Stomach (tissue), 8 donors: ENCODE measurements at regions not wholly inside any gene's neighbourhood (a gene's known extent, or its start where the extent isn't known, plus 50 kb on each side); places are given as distances from the start of the nearest gene placed in this dataset.

Source experiments
- DNase-seq, 2 donors: peaks; one replicate each; pipeline versions ENCODE4 v3.0.0 to v3.0.0-alpha.2; 2013 to 2019
- H3K27ac ChIP-seq, 5 donors: fragments of 200-600 bp in 4 of 5; sonication (generic) in 4 of 5; one replicate each; pipeline ENCODE4 v1.5.1; 2013 to 2019; ENCODE audit warnings: mild to moderate bottlenecking in 1 of 5, moderate library complexity in 1 of 5
- H3K27me3 ChIP-seq, 3 donors: fragments of 200-600 bp; sonication (generic); one replicate each; pipeline ENCODE4 v1.5.1; 2017 to 2019; ENCODE audit warnings: mixed run types in 1 of 3
- H3K36me3 ChIP-seq, 4 donors: fragments of 200-600 bp; sonication (generic); 1 replicate in 3 of 4; 2 replicates in 1 of 4; pipeline ENCODE4 v1.5.1; 2016 to 2019
- H3K4me1 ChIP-seq, 4 donors: fragments of 200-600 bp; sonication (generic); one replicate each; pipeline ENCODE4 v1.5.1; 2016 to 2019
- H3K4me3 ChIP-seq, 4 donors: fragments of 200-600 bp; sonication (generic) in 3 of 4; one replicate each; pipeline ENCODE4 v1.5.1; 2016 to 2019; ENCODE audit warnings: mild to moderate bottlenecking in 1 of 4
- H3K9me3 ChIP-seq, 4 donors: fragments of 200-600 bp; sonication (generic); one replicate each; pipeline ENCODE4 v1.5.1; 2016 to 2019
- CTCF ChIP-seq, 7 experiments: fragments of 450-650 bp in 4 of 7; fragments of 200-600 bp in 3 of 7; sonication (generic) in 3 of 7; IDR thresholded peaks; one replicate each; pipeline ENCODE4 v1.5.1; 2016 to 2019; ENCODE audit warnings: antibody characterized with exemption in 7 of 7, control low read depth in 2 of 7, mild to moderate bottlenecking in 1 of 7
- EP300 ChIP-seq: sonication (generic); formaldehyde crosslinking; IDR thresholded peaks from one replicate; pipeline ENCODE4 v1.6.1; 2017; ENCODE audit warnings: antibody characterized with exemption
- POLR2A ChIP-seq, 4 donors: fragments of 450-650 bp; IDR thresholded peaks; one replicate each; pipeline ENCODE4 v1.6.1; 2016; ENCODE audit warnings: antibody characterized with exemption in 4 of 4, control low read depth in 2 of 4, mild to moderate bottlenecking in 1 of 4, moderate library complexity in 1 of 4
- POLR2AphosphoS5 ChIP-seq, 3 donors: sonication (generic); formaldehyde crosslinking; IDR thresholded peaks; one replicate each; pipeline ENCODE4 v1.6.1; 2016; ENCODE audit warnings: antibody characterized with exemption in 3 of 3
- WGBS, 5 donors: extraction: QIAGEN DNeasy Blood & Tissue Kit in 3 of 5; methylation state at CpG; one replicate each; pipeline versions ENCODE4 v1.1.5 to v1.1.7; 2013 to 2018; 5-methylcytosine and 5-hydroxymethylcytosine counted together
- intact Hi-C: fragments of 100-400 bp; cut with DNase I; formaldehyde crosslinking; loops from one replicate; pipeline ENCODE4 v1.15.1; 2023; ENCODE audit warnings: low total_unique reads
- donor health status: healthy with polysubstance abuse.
- donor health status: Bipolar disorder and iron deficiency.
- donor health status: healthy.

- Histone ChIP-seq H3K4me3 (no peak overlapping the region), H3K9me3 (no peaks in the 10 kb centered on the region), H3K4me1 (no peaks in the 10 kb centered on the region), H3K27ac (no peak overlapping the region), H3K27me3 (no peaks in the 10 kb centered on the region), H3K36me3 (no peaks in the 10 kb centered on the region)
- 25 to 40% (median 36%) methylated on average over 1 of the region's 1 CpG for WGBS, 5 donors
- no peak for TF ChIP-seq CTCF (IDR thresholded peaks at IDR 0.05)
- no peak for TF ChIP-seq POLR2A (IDR thresholded peaks at IDR 0.05)
- TF ChIP-seq EP300, result no peak
- no peak for TF ChIP-seq POLR2AphosphoS5 (IDR thresholded peaks at IDR 0.05)
- no peak for DNase-seq
- intact Hi-C loops, result no loop called here
These were observed 165.6 kb downstream of the SERPINI1 start for GRCh38 chr3:167901138-167901537.

GRCh38 chr3:167899093-167899492 lies 163.6 kb downstream of the SERPINI1 start:
- WGBS, 5 donors, result 35 to 54% (median 40%) methylated on average over 3 of the region's 3 CpGs
- intact Hi-C loops, result no loop called here

GRCh38 chr3:167898091-167898490 lies 162.6 kb downstream of the SERPINI1 start:
- intact Hi-C loops, result no loop called here
- Histone ChIP-seq H3K4me3 (no peak overlapping the region), H3K27me3 (no peaks in the 10 kb centered on the region), H3K9me3 (no peaks in the 10 kb centered on the region), H3K36me3 (no peaks in the 10 kb centered on the region), H3K4me1 (no peaks in the 10 kb centered on the region), H3K27ac (no peak overlapping the region)
- DNase-seq, result no peak
- TF ChIP-seq POLR2AphosphoS5 (IDR thresholded peaks at IDR 0.05) (no peak), POLR2A (IDR thresholded peaks at IDR 0.05) (no peak), EP300 (no peak), CTCF (IDR thresholded peaks at IDR 0.05) (no peak)

More at GRCh38 chr3:167899093-167899492, 163.6 kb downstream of the SERPINI1 start:
- H3K27me3 ChIP-seq, result no peaks in the 10 kb centered on the region
- H3K36me3 ChIP-seq, result no peaks in the 10 kb centered on the region
- no peaks in the 10 kb centered on the region for H3K4me1 ChIP-seq
- H3K4me3 ChIP-seq, result no peak overlapping the region
- no peak overlapping the region for H3K27ac ChIP-seq
- TF ChIP-seq CTCF (IDR thresholded peaks at IDR 0.05) (no peak), POLR2A (IDR thresholded peaks at IDR 0.05) (no peak), EP300 (no peak), POLR2AphosphoS5 (IDR thresholded peaks at IDR 0.05) (no peak)
- no peaks in the 10 kb centered on the region for H3K9me3 ChIP-seq
- DNase-seq, result no peak

- Histone ChIP-seq H3K36me3 (no peaks in the 10 kb centered on the region), H3K4me3 (no peak overlapping the region), H3K9me3 (no peaks in the 10 kb centered on the region), H3K27ac (no peak overlapping the region), H3K27me3 (no peaks in the 10 kb centered on the region), H3K4me1 (no peaks in the 10 kb centered on the region)
- no peak for DNase-seq
- TF ChIP-seq POLR2A (IDR thresholded peaks at IDR 0.05), result no peak
- TF ChIP-seq POLR2AphosphoS5 (IDR thresholded peaks at IDR 0.05), result no peak
- TF ChIP-seq CTCF (IDR thresholded peaks at IDR 0.05), result no peak
- WGBS, 5 donors, result 47 to 61% (median 59%) methylated on average over 4 of the region's 4 CpGs
- intact Hi-C loops, result no loop called here
These were observed 160.2 kb downstream of the SERPINI1 start for GRCh38 chr3:167895684-167896083.
